Activated CD4-positive, alpha-beta T cell treated with anti-CD3 and anti-CD28 coated beads for 36 hours (primary cell): ENCODE measurements at regions not wholly inside any gene's neighbourhood (a gene's known extent, or its start where the extent isn't known, plus 50 kb on each side); places are given as distances from the start of the nearest gene placed in this dataset.

ENCODE experiments used
- ATAC-seq: fragments of 200-7000 bp; cut with Tn5 transposase; one replicate; pipeline ENCODE4 v1.10.0; 2021; ENCODE audit warnings: mild to moderate bottlenecking, moderate library complexity
- CTCF ChIA-PET: fragments of 350-600 bp; sonication (Branson Sonifier 250); formaldehyde crosslinking; loops from one replicate; lab custom pipeline; 2021; ENCODE audit warnings: antibody characterized with exemption; lab: Charles Lee
- POLR2A ChIA-PET: fragments of 350-600 bp; sonication (Branson Sonifier 250); formaldehyde crosslinking; loops from one replicate; lab custom pipeline; 2021; ENCODE audit warnings: antibody characterized with exemption, inconsistent platforms; lab: Charles Lee
- DNase-seq: peaks from one replicate; pipeline ENCODE4 v3.0.0-alpha.2; 2020
- H3K27ac Mint-ChIP-seq: one replicate; pipeline ENCODE4 v1.8.0; 2021; ENCODE audit warnings: mixed read lengths
- H3K27me3 Mint-ChIP-seq: one replicate; pipeline ENCODE4 v1.8.0; 2021; ENCODE audit warnings: mixed read lengths
- H3K36me3 Mint-ChIP-seq: one replicate; pipeline ENCODE4 v1.8.0; 2021; ENCODE audit warnings: low read depth, mixed read lengths
- H3K4me1 Mint-ChIP-seq: one replicate; pipeline ENCODE4 v1.8.0; 2021; ENCODE audit warnings: mixed read lengths
- H3K4me3 Mint-ChIP-seq: one replicate; pipeline ENCODE4 v1.8.0; 2021; ENCODE audit warnings: mild to moderate bottlenecking, moderate library complexity, mixed read lengths
- H3K9me3 Mint-ChIP-seq: one replicate; pipeline ENCODE4 v1.8.0; 2021; ENCODE audit warnings: low read depth, mixed read lengths
- intact Hi-C, 2 experiments: fragments of 100-400 bp; cut with DNase I in 1 of 2; cut with micrococcal nuclease in 1 of 2; formaldehyde crosslinking; loops; one replicate each; pipeline versions ENCODE4 v1.14.2 to v1.15.1; 2022 to 2024; cut with DNase I, micrococcal nuclease

DNA sequence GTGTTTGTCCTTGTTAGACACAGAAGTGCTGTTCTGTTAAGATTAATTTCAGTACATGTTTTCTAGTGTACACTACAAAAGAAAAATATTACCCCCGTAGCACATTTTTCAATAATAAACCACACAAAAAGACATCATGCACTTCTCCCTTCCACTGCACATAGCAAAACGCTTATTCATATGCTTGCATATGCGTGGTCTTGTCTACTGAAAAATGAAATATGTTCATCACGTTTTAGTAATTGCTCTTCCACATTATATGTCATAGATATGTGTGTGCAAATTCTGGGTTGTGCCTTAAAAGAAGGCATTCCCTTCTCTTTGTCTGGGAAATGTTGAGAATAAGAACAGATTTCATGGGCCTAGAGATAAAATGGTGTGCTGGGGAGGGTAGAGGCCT, 353.9 kb downstream of the NSUN3 start:
- no peaks in the 10 kb centered on the region for H3K4me1 Mint-ChIP-seq
- peaks cover 3% of the 10 kb centered on the region for H3K9me3 Mint-ChIP-seq
- no peak overlapping the region for H3K27ac Mint-ChIP-seq
- no peaks in the 10 kb centered on the region for H3K27me3 Mint-ChIP-seq
- ChIA-PET CTCF (no interaction called here), POLR2A (no interaction called here)
- no peak for ATAC-seq
- intact Hi-C loops = no loop called here
- no peaks in the 10 kb centered on the region for H3K36me3 Mint-ChIP-seq
- DNase-seq = no peak
- no peak overlapping the region for H3K4me3 Mint-ChIP-seq

DNA sequence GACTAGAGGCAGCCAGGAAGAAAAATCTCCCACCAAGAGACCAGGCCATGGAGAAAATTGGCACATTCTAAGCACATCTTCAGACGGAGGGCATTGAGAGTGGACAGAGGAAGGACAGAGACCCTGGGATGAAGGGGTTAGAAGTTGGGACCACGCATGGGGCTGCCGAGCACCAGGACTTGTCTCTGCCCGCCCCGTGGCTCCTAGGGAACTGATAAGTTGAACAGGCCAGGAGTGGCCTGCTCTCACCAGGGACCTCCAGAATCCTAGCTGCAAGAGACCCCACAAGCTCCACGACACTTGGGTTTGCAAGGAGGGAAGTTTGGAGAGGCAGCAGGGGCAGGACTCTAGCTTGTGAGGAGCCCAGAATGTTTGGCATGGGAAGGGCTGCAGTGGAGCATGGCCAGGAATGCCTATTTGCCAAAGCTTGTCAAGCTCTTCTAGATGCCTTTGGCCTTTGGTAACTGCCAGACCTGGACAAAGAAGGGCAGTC, 355.1 kb downstream of the NSUN3 start:
- ATAC-seq (no peak), DNase-seq (no peak)
- ChIA-PET CTCF (no interaction called here), POLR2A (no interaction called here)
- Mint-ChIP-seq H3K4me1 (no peaks in the 10 kb centered on the region), H3K27ac (no peak overlapping the region), H3K4me3 (no peak overlapping the region), H3K9me3 (peaks cover 6% of the 10 kb centered on the region), H3K27me3 (no peaks in the 10 kb centered on the region), H3K36me3 (no peaks in the 10 kb centered on the region)
- intact Hi-C loops = no loop called here

DNA sequence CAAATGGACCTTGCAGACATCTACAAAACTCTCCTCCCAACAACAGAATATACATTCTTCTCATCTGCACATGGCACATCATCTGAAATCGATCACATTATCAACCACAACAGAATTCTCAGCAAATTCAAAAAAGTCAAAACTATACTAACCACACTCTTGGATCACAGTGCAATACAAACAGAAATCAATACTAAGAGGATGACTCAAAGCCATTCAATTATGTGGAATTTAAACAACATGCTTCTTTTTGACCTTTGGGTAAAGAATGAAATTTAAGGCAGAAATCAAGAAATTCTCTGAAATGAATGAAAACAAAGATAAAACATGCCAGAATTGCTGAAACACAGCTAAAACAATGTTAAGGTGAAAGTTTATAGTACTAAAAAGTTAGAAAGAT, 358.1 kb downstream of the NSUN3 start:
- intact Hi-C loops = no loop called here
- H3K4me1 Mint-ChIP-seq = no peaks in the 10 kb centered on the region

DNA sequence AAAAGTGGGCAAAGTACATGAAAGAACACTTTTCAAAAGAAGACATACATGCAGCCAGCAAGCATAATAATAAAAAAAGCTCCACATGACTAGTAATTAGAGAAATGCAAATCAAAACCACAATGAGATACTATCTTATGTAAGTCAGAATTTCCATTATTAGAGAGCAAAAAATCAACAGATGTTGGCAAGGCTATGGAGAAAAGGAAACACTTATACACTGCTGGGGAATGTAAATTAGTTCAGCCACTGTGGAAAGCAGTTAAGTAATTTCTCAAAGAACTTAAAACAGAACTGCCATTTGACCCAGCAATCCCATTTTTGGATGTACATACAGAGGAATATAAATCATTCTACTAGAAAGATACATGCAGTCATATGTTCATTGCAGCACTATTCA, 360.7 kb downstream of the NSUN3 start:
- H3K27me3 Mint-ChIP-seq = no peaks in the 10 kb centered on the region
- no peaks in the 10 kb centered on the region for H3K36me3 Mint-ChIP-seq
- H3K4me1 Mint-ChIP-seq = no peaks in the 10 kb centered on the region
- H3K4me3 Mint-ChIP-seq = no peak overlapping the region
- DNase-seq (no peak), ATAC-seq (no peak)
- ChIA-PET POLR2A (no interaction called here), CTCF (interaction anchor here (1.5 kb wide), 1 partner anchor 174 kb away, joined by 4 read pairs; no protein-coding TSS in a partner anchor)
- H3K27ac Mint-ChIP-seq = no peak overlapping the region
- H3K9me3 Mint-ChIP-seq = peaks cover 11% of the 10 kb centered on the region
- intact Hi-C loops = no loop called here

More for the DNA sequence above, 358.1 kb downstream of the NSUN3 start:
- ChIA-PET CTCF (no interaction called here), POLR2A (no interaction called here)
- H3K27me3 Mint-ChIP-seq = no peaks in the 10 kb centered on the region
- ATAC-seq (no peak), DNase-seq (no peak)
- no peak overlapping the region for H3K27ac Mint-ChIP-seq
- H3K4me3 Mint-ChIP-seq = no peak overlapping the region
- H3K9me3 Mint-ChIP-seq = peaks cover 9% of the 10 kb centered on the region
- H3K36me3 Mint-ChIP-seq = no peaks in the 10 kb centered on the region

DNA sequence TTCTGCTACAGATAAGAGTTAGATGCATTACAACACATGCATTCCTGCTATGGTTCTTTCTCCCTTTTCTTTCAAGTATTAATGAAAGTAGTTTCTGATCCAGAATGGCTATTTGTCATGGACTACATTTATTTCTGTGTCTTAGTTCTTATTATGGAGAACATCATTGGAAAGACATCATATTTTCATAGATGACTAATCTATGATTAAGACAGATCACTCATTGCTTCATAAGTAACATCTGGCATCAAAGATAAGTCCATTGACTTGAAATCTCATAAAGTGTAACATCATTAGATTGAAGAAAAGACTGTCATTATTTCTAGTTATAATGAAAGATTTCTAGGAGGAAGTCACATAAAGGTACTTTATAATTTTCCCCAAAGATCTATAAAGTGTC, 366.7 kb downstream of the NSUN3 start:
- ChIA-PET POLR2A (no interaction called here), CTCF (no interaction called here)
- Mint-ChIP-seq H3K27me3 (no peaks in the 10 kb centered on the region), H3K4me1 (no peaks in the 10 kb centered on the region), H3K27ac (no peak overlapping the region), H3K36me3 (no peaks in the 10 kb centered on the region), H3K9me3 (peaks cover 2% of the 10 kb centered on the region), H3K4me3 (no peak overlapping the region)
- no peak for DNase-seq
- intact Hi-C loops = no loop called here
- no peak for ATAC-seq

DNA sequence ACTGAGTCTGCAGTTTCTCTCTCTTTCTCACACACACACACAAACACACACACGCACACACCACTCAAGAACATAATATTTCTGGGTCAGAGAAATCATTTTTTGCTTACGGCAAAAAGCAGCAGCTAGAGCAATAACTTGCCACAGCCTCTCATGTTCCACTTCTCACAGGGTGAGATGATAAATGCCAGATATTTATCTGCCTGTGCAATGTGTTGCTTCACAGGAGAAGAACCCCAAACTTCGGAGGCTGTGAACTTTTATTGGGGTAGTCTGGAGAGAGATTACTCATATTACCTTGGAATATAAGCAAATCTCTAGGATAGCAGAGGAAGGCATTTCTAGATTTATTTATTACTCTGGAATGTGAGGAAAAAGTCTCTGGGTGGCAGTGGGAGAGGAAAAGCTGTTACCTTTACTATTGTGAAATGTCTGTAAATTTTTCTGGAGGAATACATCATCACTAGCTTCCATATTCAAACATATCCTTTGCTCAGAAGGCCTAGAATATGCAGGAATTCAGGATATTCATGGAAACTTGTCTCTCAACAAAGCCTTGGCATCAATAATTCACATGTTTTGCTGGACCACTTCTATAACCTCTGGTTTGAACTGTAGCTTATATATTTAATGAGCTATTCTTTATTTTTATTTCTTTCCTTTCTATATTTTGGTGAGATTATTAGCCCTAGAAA, 369.2 kb downstream of the NSUN3 start:
- Mint-ChIP-seq H3K4me1 (no peaks in the 10 kb centered on the region), H3K27me3 (no peaks in the 10 kb centered on the region), H3K9me3 (no peaks in the 10 kb centered on the region), H3K36me3 (no peaks in the 10 kb centered on the region), H3K4me3 (no peak overlapping the region), H3K27ac (no peak overlapping the region)
- DNase-seq (no peak), ATAC-seq (no peak)
- ChIA-PET CTCF (interaction anchor here (1.5 kb wide), 1 partner anchor 14 kb away, joined by 4 read pairs; no protein-coding TSS in a partner anchor), POLR2A (no interaction called here)
- intact Hi-C loops = no loop called here

DNA sequence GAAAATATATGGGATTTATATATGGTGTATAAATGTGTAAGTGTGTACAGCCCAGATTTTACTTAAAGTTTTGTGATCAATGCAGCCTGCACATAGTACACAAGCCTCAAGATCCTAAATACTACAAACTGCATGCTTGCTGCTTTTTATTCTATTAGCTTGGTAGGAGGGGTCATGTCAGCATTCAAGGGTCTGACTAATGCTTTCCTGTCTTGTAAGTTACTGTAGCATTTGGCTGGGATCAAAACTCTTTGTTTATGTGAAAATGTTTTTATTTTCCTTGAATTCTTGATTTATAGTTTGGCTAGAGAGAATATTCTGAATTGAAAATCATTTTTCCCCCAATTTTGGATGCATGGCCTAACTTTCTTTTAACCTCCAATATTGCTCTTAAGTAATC, 370.9 kb downstream of the NSUN3 start:
- CTCF ChIA-PET = no interaction called here
- ATAC-seq = no peak
- Mint-ChIP-seq H3K27ac (no peak overlapping the region), H3K4me3 (no peak overlapping the region), H3K27me3 (no peaks in the 10 kb centered on the region), H3K4me1 (no peaks in the 10 kb centered on the region), H3K9me3 (peaks cover 4% of the 10 kb centered on the region), H3K36me3 (no peaks in the 10 kb centered on the region)
- POLR2A ChIA-PET = no interaction called here
- intact Hi-C loops = no loop called here
- no peak for DNase-seq

DNA sequence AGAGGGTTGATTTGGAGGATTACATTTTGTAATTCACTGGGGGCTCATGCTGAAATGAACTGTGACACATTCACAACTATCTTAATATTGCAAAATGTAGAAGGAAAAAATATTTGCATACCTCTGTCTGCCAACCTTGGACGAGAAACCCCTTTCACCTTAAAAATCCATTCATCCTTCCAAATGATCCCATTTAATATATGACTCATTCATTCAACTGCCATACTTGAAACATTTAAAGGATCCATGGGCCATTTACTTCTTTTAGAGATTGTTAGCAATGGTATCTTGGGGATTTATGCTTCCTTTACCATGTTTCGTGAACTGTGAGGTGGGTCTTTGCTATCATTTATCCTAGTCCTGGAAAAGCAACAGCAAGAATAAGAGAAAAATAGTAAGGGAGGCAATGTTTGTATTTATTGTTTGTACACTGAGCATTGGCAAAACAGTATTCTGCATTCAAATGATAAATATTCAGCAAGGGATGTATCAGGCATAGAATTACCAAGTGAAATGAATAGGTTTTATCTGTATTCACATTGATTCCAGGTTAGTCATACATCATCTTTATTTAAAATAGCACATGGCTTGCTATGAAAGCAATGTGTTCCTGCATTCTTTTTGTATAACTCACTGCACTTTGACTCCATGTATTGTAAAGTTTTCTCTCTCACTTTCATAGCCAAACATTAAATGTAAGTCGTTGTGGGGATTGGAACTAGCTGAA, 378.1 kb downstream of the NSUN3 start:
- no peaks in the 10 kb centered on the region for H3K4me1 Mint-ChIP-seq
- CTCF ChIA-PET = no interaction called here
- H3K9me3 Mint-ChIP-seq = peaks cover 4% of the 10 kb centered on the region
- H3K36me3 Mint-ChIP-seq = no peaks in the 10 kb centered on the region
- H3K4me3 Mint-ChIP-seq = no peak overlapping the region
- POLR2A ChIA-PET = no interaction called here
- no peaks in the 10 kb centered on the region for H3K27me3 Mint-ChIP-seq
- no peak overlapping the region for H3K27ac Mint-ChIP-seq
- DNase-seq (no peak), ATAC-seq (no peak)
- intact Hi-C loops = no loop called here

DNA sequence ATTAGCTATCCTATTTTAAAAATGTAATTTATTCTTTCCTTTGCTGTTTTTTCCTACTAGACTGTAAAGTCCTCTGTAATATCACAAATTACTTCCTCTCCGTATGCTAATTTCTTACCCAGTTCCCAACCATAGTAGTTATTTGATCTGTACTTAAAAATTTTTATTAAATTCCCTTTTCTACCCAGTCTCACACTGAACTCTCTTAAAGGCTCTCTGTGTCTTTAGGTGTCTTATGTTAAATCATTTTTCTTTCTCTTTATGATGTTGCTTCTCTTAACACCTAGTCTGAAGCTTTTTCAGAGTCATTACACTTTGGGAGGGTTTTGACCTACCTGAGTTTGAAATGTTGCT, 378.6 kb downstream of the NSUN3 start:
- H3K4me3 Mint-ChIP-seq = no peak overlapping the region
- ChIA-PET CTCF (no interaction called here), POLR2A (no interaction called here)
- H3K36me3 Mint-ChIP-seq = no peaks in the 10 kb centered on the region
- peaks cover 4% of the 10 kb centered on the region for H3K9me3 Mint-ChIP-seq
- intact Hi-C loops = no loop called here
- no peak for DNase-seq
- H3K27me3 Mint-ChIP-seq = no peaks in the 10 kb centered on the region
- no peaks in the 10 kb centered on the region for H3K4me1 Mint-ChIP-seq
- ATAC-seq = no peak
- no peak overlapping the region for H3K27ac Mint-ChIP-seq

DNA sequence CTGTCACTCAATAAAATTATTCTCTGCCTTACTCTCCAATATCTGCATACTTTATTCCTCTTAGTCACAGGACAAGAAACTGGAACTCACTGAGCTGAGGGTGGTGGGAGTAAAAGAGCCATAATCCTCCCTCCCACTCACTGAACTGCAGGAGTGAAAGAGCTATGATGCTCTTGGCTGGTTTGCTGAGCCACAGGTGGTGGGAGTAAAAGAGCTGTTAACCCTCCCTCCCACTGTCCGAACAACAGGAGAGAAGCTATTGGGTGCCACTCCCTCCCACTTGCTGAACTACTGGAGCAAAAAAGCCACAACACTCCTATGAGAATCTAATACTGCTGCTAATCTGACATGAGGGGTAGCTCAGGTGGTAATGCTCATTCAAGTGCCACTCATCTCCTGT, 391.0 kb downstream of the NSUN3 start:
- ChIA-PET CTCF (no interaction called here), POLR2A (no interaction called here)
- Mint-ChIP-seq H3K4me3 (no peak overlapping the region), H3K9me3 (peaks cover 6% of the 10 kb centered on the region), H3K36me3 (no peaks in the 10 kb centered on the region), H3K27ac (no peak overlapping the region), H3K27me3 (no peaks in the 10 kb centered on the region), H3K4me1 (no peaks in the 10 kb centered on the region)
- ATAC-seq (no peak), DNase-seq (no peak)
- intact Hi-C loops = no loop called here

DNA sequence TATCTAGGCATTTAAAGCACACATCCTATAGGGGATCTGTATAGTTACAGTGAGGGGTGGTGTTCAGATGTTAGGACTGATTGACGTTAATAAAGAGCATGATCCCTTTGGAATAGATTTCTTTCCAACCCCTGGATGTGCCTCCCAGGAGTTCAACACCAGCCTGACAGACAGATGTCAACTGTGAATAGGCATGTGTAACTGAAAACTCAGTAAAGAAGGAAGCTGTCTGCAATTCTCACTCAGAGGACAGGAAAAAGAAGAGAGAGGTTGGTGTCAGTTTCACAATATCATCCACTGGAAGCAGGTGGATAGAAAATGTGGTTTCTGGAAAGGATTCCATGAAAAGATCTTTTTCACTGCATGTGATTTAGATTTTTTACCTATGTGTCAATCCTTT, 396.3 kb downstream of the NSUN3 start:
- H3K27me3 Mint-ChIP-seq = no peaks in the 10 kb centered on the region
- ATAC-seq (no peak), DNase-seq (no peak)
- CTCF ChIA-PET = no interaction called here
- H3K4me1 Mint-ChIP-seq = no peaks in the 10 kb centered on the region
- H3K9me3 Mint-ChIP-seq = peaks cover 4% of the 10 kb centered on the region
- no peaks in the 10 kb centered on the region for H3K36me3 Mint-ChIP-seq
- POLR2A ChIA-PET = no interaction called here
- H3K27ac Mint-ChIP-seq = no peak overlapping the region
- no peak overlapping the region for H3K4me3 Mint-ChIP-seq
- intact Hi-C loops = no loop called here

DNA sequence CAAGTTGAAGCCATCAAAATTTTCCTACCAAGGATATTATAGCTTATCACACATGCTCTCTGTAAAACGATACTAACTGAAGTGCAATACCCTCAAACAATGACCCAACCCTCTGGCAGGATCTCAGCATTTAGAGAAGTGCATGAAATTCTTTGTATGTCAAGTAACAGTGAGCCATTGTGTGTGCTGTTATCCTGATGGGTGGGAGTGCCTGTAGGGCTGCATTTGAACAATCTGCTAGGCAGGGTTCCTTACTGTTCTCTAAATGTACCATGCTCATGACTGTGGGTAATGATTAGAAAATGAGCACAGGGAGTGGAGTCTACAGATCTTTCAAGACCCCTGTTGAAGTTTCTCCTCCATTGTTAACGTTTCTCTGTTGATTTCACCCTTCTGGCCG, 398.1 kb downstream of the NSUN3 start:
- ChIA-PET CTCF (no interaction called here), POLR2A (no interaction called here)
- Mint-ChIP-seq H3K27me3 (no peaks in the 10 kb centered on the region), H3K9me3 (peaks cover 7% of the 10 kb centered on the region), H3K4me1 (no peaks in the 10 kb centered on the region), H3K27ac (no peak overlapping the region), H3K36me3 (no peaks in the 10 kb centered on the region), H3K4me3 (no peak overlapping the region)
- DNase-seq (no peak), ATAC-seq (no peak)
- intact Hi-C loops = no loop called here
